ENCODE measurements at regions not wholly inside any gene's neighbourhood (a gene's known extent, or its start where the extent isn't known, plus 50 kb on each side); places are given as distances from the start of the nearest gene placed in this dataset.

GRCh38 chr14:57943541-57943940 is 77.6 kb upstream of the SLC35F4 start:
- no peak for DNase-seq (ENCODE audit: low spot score)

- no peak for DNase-seq (ENCODE audit: low spot score)
Observed at GRCh38 chr14:57943038-57943437, 77.1 kb upstream of the SLC35F4 start.

- DNase-seq (ENCODE audit: low spot score), result no peak
Observed at GRCh38 chr14:57939084-57939483, 73.2 kb upstream of the SLC35F4 start.

- no peak for DNase-seq (ENCODE audit: low spot score)
Observed at GRCh38 chr14:57938533-57938932, 72.6 kb upstream of the SLC35F4 start.

- DNase-seq (ENCODE audit: low spot score), result peak; percentile 71
Observed at GRCh38 chr14:57937676-57938075, 71.8 kb upstream of the SLC35F4 start.

GRCh38 chr14:57933349-57933748 is 67.5 kb upstream of the SLC35F4 start:
- DNase-seq (ENCODE audit: low spot score), result peak; percentile 90

DNA sequence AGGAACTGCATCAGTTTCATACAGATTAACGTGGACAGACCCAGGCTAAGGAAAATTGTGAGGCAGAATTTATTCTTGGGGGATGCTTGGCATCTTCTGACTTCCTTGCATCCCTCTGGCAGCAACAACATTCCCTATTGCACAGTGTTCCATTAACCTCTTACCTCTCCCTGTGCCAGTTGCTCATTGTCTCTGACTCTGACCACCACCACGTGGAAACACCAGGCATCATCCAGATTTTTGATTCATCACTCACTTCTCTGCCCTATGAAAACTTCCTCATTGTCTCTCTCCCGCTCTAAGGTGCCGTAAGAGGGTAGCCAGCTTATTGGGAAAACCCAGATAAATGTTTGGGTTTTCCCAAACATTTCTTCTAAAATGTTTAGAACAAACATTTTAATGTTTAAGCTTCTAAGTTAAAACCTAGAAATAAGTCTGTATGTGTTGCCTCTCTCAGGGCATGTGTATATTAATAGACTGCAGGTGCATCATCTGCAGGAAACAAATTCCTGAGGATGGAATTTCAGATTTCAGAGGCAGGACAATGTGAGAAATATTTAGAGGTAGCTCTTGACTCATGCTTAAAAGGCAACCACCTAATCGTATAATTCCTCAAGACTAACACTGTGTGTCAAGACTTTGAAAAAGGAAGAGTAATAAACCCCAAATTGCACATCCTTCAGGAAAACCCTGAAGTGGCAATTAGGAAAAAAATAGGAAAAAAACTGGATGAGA is 64.5 kb upstream of the SLC35F4 start:
- DNase-seq (ENCODE audit: low spot score), result peak; percentile 97

- no peak for DNase-seq (ENCODE audit: low spot score)
Observed at GRCh38 chr14:57928732-57929131, 62.8 kb upstream of the SLC35F4 start.

DNA sequence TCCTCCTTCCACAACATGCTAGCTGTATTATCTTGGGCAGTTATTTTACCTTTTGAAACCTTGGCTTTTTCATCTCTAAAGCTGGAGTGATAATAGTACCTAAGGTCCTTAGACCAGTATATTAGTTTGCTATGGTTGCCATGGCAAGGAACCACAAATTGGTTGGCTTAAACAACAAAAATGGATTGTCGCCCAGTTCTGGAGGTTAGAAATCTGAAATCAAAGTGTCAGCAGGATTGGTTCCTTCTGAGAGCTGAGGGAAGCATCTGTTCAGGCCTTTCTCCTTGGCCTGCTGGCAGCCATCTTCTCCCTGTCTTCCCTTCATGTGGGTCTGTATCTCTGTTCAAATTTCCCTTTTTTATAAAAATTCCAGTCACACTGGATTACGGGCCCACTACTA is 55.5 kb upstream of the SLC35F4 start:
- DNase-seq (ENCODE audit: low spot score), result no peak

GRCh38 chr14:57918791-57919190 is 52.9 kb upstream of the SLC35F4 start:
- peak; percentile 89 for DNase-seq (ENCODE audit: low spot score)
